ENCODE measurements at regions not wholly inside any gene's neighbourhood (a gene's known extent, or its start where the extent isn't known, plus 50 kb on each side); places are given as distances from the start of the nearest gene placed in this dataset.

- no peak for TF ChIP-seq CTCF (IDR thresholded peaks at IDR 0.05)
- no peak for TF ChIP-seq POLR2A (IDR thresholded peaks at IDR 0.05)
Observed at GRCh38 chr13:111548301-111548700, 227.9 kb downstream of the TEX29 start.
